ENCODE measurements at regions not wholly inside any gene's neighbourhood (a gene's known extent, or its start where the extent isn't known, plus 50 kb on each side); places are given as distances from the start of the nearest gene placed in this dataset.

GRCh38 chr20:16189371-16189770 lies 383.9 kb downstream of the KIF16B start:
- TF ChIP-seq PRMT5 (CRISPR knock-in tag; IDR thresholded peaks at IDR 0.05) (no peak), CREB3L1 (IDR thresholded peaks at IDR 0.05; ENCODE audit: borderline replicate concordance, low read depth) (no peak), ELF4 (CRISPR knock-in tag; IDR thresholded peaks at IDR 0.05) (no peak), NCOA6 (IDR thresholded peaks at IDR 0.05) (no peak), FOXP1 (CRISPR knock-in tag; IDR thresholded peaks at IDR 0.05) (no peak), SRSF9 (IDR thresholded peaks at IDR 0.05; ENCODE audit: borderline replicate concordance, low read depth, low read length) (no peak), CREB1 (IDR thresholded peaks at IDR 0.05) (no peak), CREB1 (CRISPR knock-in tag; IDR thresholded peaks at IDR 0.05) (no peak), PTRF (tag; IDR thresholded peaks at IDR 0.05) (no peak), ZKSCAN1 (IDR thresholded peaks at IDR 0.05; ENCODE audit: low read depth, low read length) (no peak), TAF7 (tag; IDR thresholded peaks at IDR 0.05) (no peak), MAFK (IDR thresholded peaks at IDR 0.05; ENCODE audit: low read length) (no peak), TEAD4 (IDR thresholded peaks at IDR 0.05; ENCODE audit: low read length) (no peak), TEAD4 (CRISPR knock-in tag; IDR thresholded peaks at IDR 0.05; ENCODE audit: borderline replicate concordance) (no peak), CBX3 (IDR thresholded peaks at IDR 0.05; ENCODE audit: borderline replicate concordance in 1 of 2, low read length in 2 of 2) (no peak), PURB (CRISPR knock-in tag; IDR thresholded peaks at IDR 0.05; ENCODE audit: low read depth) (no peak), BRF1 (IDR thresholded peaks at IDR 0.05; ENCODE audit: borderline replicate concordance, extremely low read depth, insufficient read length) (no peak), MED1 (CRISPR knock-in tag; IDR thresholded peaks at IDR 0.05; ENCODE audit: borderline replicate concordance) (no peak), ZNF518B (CRISPR knock-in tag; IDR thresholded peaks at IDR 0.05) (no peak), STAT5B (CRISPR knock-in tag; IDR thresholded peaks at IDR 0.05) (no peak), ZNF24 (IDR thresholded peaks at IDR 0.05) (no peak), ZNF197 (CRISPR knock-in tag; IDR thresholded peaks at IDR 0.05; ENCODE audit: low read depth) (no peak)
- H3K9ac ChIP-seq (ENCODE audit: insufficient read depth in 1 of 2, low read depth in 2 of 2, low read length in 2 of 2) = no peak overlapping the region
- no peaks in the 10 kb centered on the region for H4K20me1 ChIP-seq (replicated peaks; ENCODE audit: control insufficient read depth, insufficient read depth, low read length)
- no peaks in the 10 kb centered on the region; a peak in 1 of 5 replicates for H3K4me1 ChIP-seq (replicated peaks in 1 of 2; ENCODE audit: control insufficient read depth in 2 of 2, insufficient read depth in 2 of 2, low read length in 2 of 2)
- no peaks in the 10 kb centered on the region for H3K36me3 ChIP-seq (ENCODE audit: control insufficient read depth, insufficient read depth, low read length)
- FAIRE-seq = no peak
- intact Hi-C loops (cut with micrococcal nuclease) (no loop called here), in situ Hi-C loops (cut with MboI) (no loop called here)
- H3K9me3 ChIP-seq (replicated peaks; ENCODE audit: control insufficient read depth, insufficient read depth, low read depth, low read length) = no peaks in the 10 kb centered on the region; the same call in 1 of the 2 replicates
- no peaks in the 10 kb centered on the region for H3K79me2 ChIP-seq (ENCODE audit: control insufficient read depth, insufficient read depth, low read length)
- no peak overlapping the region for H3K4me2 ChIP-seq (ENCODE audit: insufficient read depth, low read length)
- 0% methylated on average over 3 of the region's 4 CpGs for WGBS (ENCODE audit: insufficient coverage, low coverage, missing lambda C conversion rate)
- no peaks in the 10 kb centered on the region for H3K9me1 ChIP-seq (ENCODE audit: control insufficient read depth, insufficient read depth, low read length)
- no peak overlapping the region for H3K4me3 ChIP-seq
- no TSS peak for BruUV-seq (replicated peaks)
- no peaks in the 10 kb centered on the region for H3K27me3 ChIP-seq (ENCODE audit: control insufficient read depth in 2 of 2, insufficient read depth in 2 of 2, low read length in 2 of 2)
- no peak for ATAC-seq
- no peak for DNase-seq (ENCODE audit: extremely low read depth in 1 of 4, low spot score in 3 of 4)
- no peak overlapping the region for H3K27ac ChIP-seq (ENCODE audit: extremely low read depth, low read depth, low read length)
- no peak overlapping the region for H2AFZ ChIP-seq (ENCODE audit: low read depth, low read length)
- ChIA-PET POLR2A (no interaction called here), CTCF (ENCODE audit: low intra/inter-chr PET ratio) (no interaction called here)

Data from K562 (cell line).